GM23248 (cell line): ENCODE measurements at regions not wholly inside any gene's neighbourhood (a gene's known extent, or its start where the extent isn't known, plus 50 kb on each side); places are given as distances from the start of the nearest gene placed in this dataset.

Experiments used
- DNase-seq: peaks from one replicate; pipeline ENCODE4 v3.0.0-alpha.2; 2015
- H2AFZ ChIP-seq: fragments of 200-600 bp; sonication (generic); 2 replicates; pipeline ENCODE4 v1.6.1; 2016; ENCODE audit warnings: antibody characterized with exemption
- H3F3A ChIP-seq: fragments of 200-600 bp; sonication (generic); 2 replicates; pipeline ENCODE4 v1.6.1; 2016; ENCODE audit warnings: mild to moderate bottlenecking, antibody characterized with exemption, mixed run types; ENCODE audit not compliant: insufficient read depth
- H3K27ac ChIP-seq: fragments of 200-600 bp; sonication (generic); 2 replicates; pipeline ENCODE4 v1.5.1; 2016; ENCODE audit warnings: mild to moderate bottlenecking
- H3K27me3 ChIP-seq: fragments of 200-600 bp; sonication (generic); replicated peaks from 2 replicates; pipeline ENCODE4 v1.6.1; 2016; ENCODE audit warnings: mild to moderate bottlenecking; ENCODE audit not compliant: insufficient read depth
- H3K36me3 ChIP-seq: fragments of 200-600 bp; sonication (generic); 2 replicates; pipeline ENCODE4 v1.6.1; 2016; ENCODE audit warnings: low read depth, mild to moderate bottlenecking
- H3K4me1 ChIP-seq: fragments of 200-600 bp; sonication (generic); 2 replicates; pipeline ENCODE4 v1.6.1; 2016; ENCODE audit warnings: mild to moderate bottlenecking; ENCODE audit not compliant: insufficient read depth
- H3K4me2 ChIP-seq: fragments of 200-600 bp; sonication (generic); one replicate; pipeline ENCODE4 v1.6.1; 2016; ENCODE audit warnings: mild to moderate bottlenecking; ENCODE audit not compliant: unreplicated experiment
- H3K4me3 ChIP-seq: fragments of 200-600 bp; sonication (generic); 2 replicates; pipeline ENCODE4 v1.5.1; 2016; ENCODE audit warnings: mild to moderate bottlenecking
- H3K79me2 ChIP-seq: fragments of 200-600 bp; sonication (generic); 2 replicates; pipeline ENCODE4 v1.6.1; 2016; ENCODE audit warnings: mild to moderate bottlenecking; ENCODE audit not compliant: insufficient read depth
- H3K9ac ChIP-seq: fragments of 200-600 bp; sonication (generic); 2 replicates; pipeline ENCODE4 v1.6.1; 2016; ENCODE audit warnings: mild to moderate bottlenecking
- H3K9me2 ChIP-seq: fragments of 200-600 bp; sonication (generic); 2 replicates; pipeline ENCODE4 v1.6.1; 2016; ENCODE audit warnings: mixed run types, mild to moderate bottlenecking, moderate library complexity; ENCODE audit not compliant: insufficient read depth
- H3K9me3 ChIP-seq: fragments of 200-600 bp; sonication (generic); one replicate; pipeline ENCODE4 v1.6.1; 2017; ENCODE audit warnings: low read depth
- H4K20me1 ChIP-seq: fragments of 200-600 bp; sonication (generic); 2 replicates; pipeline ENCODE4 v1.6.0; 2016; ENCODE audit not compliant: insufficient read depth
- EZH2 ChIP-seq: fragments of 200-600 bp; sonication (generic); IDR thresholded peaks from 2 replicates; pipeline ENCODE4 v1.6.1; 2018; ENCODE audit warnings: antibody characterized with exemption, mild to moderate bottlenecking; ENCODE audit not compliant: insufficient read depth, poor library complexity, severe bottlenecking
- EZH2phosphoT487 ChIP-seq: fragments of 200-600 bp; sonication (generic); IDR thresholded peaks from 2 replicates; pipeline ENCODE4 v1.6.1; 2018; ENCODE audit warnings: antibody characterized with exemption, moderate library complexity, mild to moderate bottlenecking, low read depth; ENCODE audit not compliant: insufficient read depth
- WGBS, 2 experiments: methylation state at CpG; one replicate each; pipeline ENCODE4 v1.1.6; 2015 to 2017; ENCODE audit warnings: low lambda C conversion rate in 2 of 2, low coverage in 1 of 2; ENCODE audit errors: missing lambda C conversion rate in 2 of 2; 5-methylcytosine and 5-hydroxymethylcytosine counted together
- in situ Hi-C: fragments of 300-500 bp; cut with MboI; formaldehyde crosslinking; loops from 2 replicates; pipeline ENCODE4 v1.15.0; 2020

DNA sequence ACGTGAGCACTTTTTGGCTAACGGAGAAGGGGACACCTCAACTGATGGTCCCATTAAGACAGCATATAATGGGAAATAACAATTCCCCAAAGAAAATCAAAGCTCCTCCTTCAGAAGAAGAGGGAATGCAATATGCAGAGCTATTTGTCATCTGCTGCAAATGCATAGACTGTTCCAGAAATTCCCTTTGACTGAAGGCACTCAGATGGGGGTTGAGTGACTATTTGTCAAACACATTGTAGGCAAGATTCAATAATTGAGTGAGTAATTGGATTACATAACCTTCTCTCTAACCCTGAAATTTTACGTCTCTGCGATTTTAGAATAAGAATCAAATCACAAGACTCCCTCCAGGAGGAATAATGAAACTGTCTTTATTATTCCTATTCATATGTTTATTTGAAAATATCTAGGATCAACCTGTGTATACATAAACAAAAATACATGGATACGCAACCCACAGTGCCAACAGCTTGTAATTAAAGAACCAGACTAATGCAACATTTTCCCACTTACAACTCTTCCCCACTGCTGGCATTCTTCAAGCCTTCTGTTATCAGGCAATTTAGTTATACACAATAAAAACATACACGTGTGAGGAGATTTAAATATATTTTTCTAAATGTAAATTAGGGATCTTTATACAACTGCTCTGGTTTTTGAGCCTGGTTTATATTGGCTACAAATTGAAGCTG is 256.6 kb downstream of the GBA3 start:
- in situ Hi-C loops, result no loop called here
- H3K27me3 ChIP-seq, result no peaks in the 10 kb centered on the region

DNA sequence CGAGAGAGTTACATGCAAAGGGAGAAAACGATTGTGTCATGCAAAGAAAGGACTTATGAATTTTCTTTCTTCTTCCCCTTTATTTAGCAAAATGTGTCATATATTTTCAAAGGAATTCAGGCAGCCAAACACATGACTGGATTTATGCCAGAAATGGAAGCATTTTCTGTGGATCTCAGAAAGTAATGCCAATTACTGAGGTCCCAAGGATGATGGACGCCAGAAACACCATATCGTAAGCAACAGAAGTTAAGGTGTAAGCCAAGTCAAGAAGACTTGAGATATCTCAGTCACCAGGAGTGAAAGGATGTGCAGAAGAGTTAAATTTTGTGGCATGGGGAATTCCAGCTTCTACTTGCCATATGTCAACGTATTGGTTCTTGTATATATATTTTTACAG is 255.1 kb downstream of the GBA3 start:
- H3K36me3 ChIP-seq, result no peaks in the 10 kb centered on the region
- no peak overlapping the region for H3K4me2 ChIP-seq
- no peaks in the 10 kb centered on the region for H4K20me1 ChIP-seq
- no peaks in the 10 kb centered on the region for H3K4me1 ChIP-seq
- no peak for TF ChIP-seq EZH2phosphoT487
- TF ChIP-seq EZH2, result no peak
- 42 to 44% methylated on average over 5 of the region's 5 CpGs for WGBS, 2 experiments
- H3F3A ChIP-seq, result no peaks in the 10 kb centered on the region
- H3K27ac ChIP-seq, result no peak overlapping the region
- no peak overlapping the region for H3K9ac ChIP-seq
- no peaks in the 10 kb centered on the region for H3K9me3 ChIP-seq
- no peaks in the 10 kb centered on the region for H3K27me3 ChIP-seq
- H3K4me3 ChIP-seq, result no peak overlapping the region
- no peak for DNase-seq
- no peaks in the 10 kb centered on the region for H3K9me2 ChIP-seq
- in situ Hi-C loops, result no loop called here
- no peak overlapping the region for H2AFZ ChIP-seq
- no peaks in the 10 kb centered on the region for H3K79me2 ChIP-seq

More for the DNA sequence above, 256.6 kb downstream of the GBA3 start:
- no peaks in the 10 kb centered on the region for H3F3A ChIP-seq
- no peak for DNase-seq
- no peaks in the 10 kb centered on the region for H3K36me3 ChIP-seq
- WGBS, 2 experiments, result 23 to 25% methylated on average over 6 of the region's 6 CpGs
- no peak overlapping the region for H3K4me3 ChIP-seq
- H3K4me2 ChIP-seq, result no peak overlapping the region
- no peak for TF ChIP-seq EZH2phosphoT487
- no peak for TF ChIP-seq EZH2
- no peaks in the 10 kb centered on the region for H3K9me2 ChIP-seq
- H3K4me1 ChIP-seq, result no peaks in the 10 kb centered on the region
- no peak overlapping the region for H3K27ac ChIP-seq
- no peaks in the 10 kb centered on the region for H3K79me2 ChIP-seq
- no peaks in the 10 kb centered on the region for H3K9me3 ChIP-seq
- no peak overlapping the region for H3K9ac ChIP-seq
- no peaks in the 10 kb centered on the region for H4K20me1 ChIP-seq
- no peak overlapping the region for H2AFZ ChIP-seq

GRCh38 chr4:22942920-22943559 is 250.3 kb downstream of the GBA3 start:
- Histone ChIP-seq H2AFZ (no peak overlapping the region), H4K20me1 (no peaks in the 10 kb centered on the region), H3K9me3 (no peaks in the 10 kb centered on the region), H3F3A (no peaks in the 10 kb centered on the region), H3K4me3 (no peak overlapping the region), H3K4me1 (no peaks in the 10 kb centered on the region), H3K9ac (no peak overlapping the region), H3K79me2 (no peaks in the 10 kb centered on the region), H3K27ac (no peak overlapping the region), H3K27me3 (no peaks in the 10 kb centered on the region), H3K9me2 (no peaks in the 10 kb centered on the region), H3K36me3 (no peaks in the 10 kb centered on the region), H3K4me2 (no peak overlapping the region)
- TF ChIP-seq EZH2phosphoT487, result no peak
- DNase-seq, result no peak
- in situ Hi-C loops, result no loop called here
- WGBS, 2 experiments, result 48 to 51% methylated on average over 6 of the region's 6 CpGs

DNA sequence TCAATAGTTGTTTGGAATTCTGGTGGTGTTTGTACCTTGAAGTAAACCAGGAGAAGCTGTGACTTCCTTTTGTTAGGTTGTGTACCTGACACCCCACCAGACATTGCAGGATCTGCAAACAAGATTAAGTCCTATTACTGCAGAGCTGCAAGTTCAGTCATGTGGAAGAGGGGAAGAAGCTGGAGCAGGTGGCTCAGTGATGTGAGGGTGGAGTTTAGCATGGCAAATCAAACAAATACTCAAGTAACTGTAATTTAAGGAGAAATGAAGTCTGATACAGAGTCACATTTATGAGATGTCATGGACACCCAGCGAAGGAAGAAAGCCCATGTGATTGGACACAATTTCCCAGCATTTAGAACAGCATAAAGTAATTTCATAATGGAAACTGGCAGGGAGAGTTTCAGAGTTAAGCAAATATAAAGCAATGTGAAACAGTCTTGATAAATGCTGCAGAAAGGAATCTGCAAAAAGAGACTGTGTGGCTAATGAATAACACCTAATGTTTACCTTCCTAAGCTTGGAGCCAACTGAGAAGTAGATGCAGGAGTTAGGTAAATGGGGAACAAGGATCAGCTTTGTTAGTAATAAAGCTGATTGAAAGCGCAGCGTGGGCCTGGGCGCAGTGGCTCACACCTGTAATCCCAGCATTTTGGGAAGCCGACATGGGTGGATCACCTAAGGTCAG is 249.1 kb downstream of the GBA3 start:
- H3K36me3 ChIP-seq, result no peaks in the 10 kb centered on the region
- in situ Hi-C loops, result no loop called here
- TF ChIP-seq EZH2phosphoT487 (no peak), EZH2 (no peak)
- no peak for DNase-seq
- H3K4me3 ChIP-seq, result no peak overlapping the region
- no peaks in the 10 kb centered on the region for H4K20me1 ChIP-seq
- H2AFZ ChIP-seq, result no peak overlapping the region
- no peaks in the 10 kb centered on the region for H3K9me2 ChIP-seq
- H3K4me2 ChIP-seq, result no peak overlapping the region
- H3K27ac ChIP-seq, result no peak overlapping the region
- H3F3A ChIP-seq, result no peaks in the 10 kb centered on the region
- 43 to 44% methylated on average over 5 of the region's 5 CpGs for WGBS, 2 experiments
- H3K79me2 ChIP-seq, result no peaks in the 10 kb centered on the region
- H3K27me3 ChIP-seq, result no peaks in the 10 kb centered on the region
- H3K9ac ChIP-seq, result no peak overlapping the region
- no peaks in the 10 kb centered on the region for H3K9me3 ChIP-seq
- no peaks in the 10 kb centered on the region for H3K4me1 ChIP-seq
